Stimulated activated CD4-positive, alpha-beta T cell treated with anti-CD3 and anti-CD28 coated beads, TNF-alpha, amount 100 ng/mL, for 4 hours (primary cell): ENCODE measurements at regions not wholly inside any gene's neighbourhood (a gene's known extent, or its start where the extent isn't known, plus 50 kb on each side); places are given as distances from the start of the nearest gene placed in this dataset.
A peak's percentile ranks its signal among the peaks of the same experiment; 100 is the strongest.
"Not testable (repeated sequence)": the region's sequence is repeated elsewhere in the genome, so short reads cannot be mapped to it uniquely, and the experiment has no call there.

ENCODE experiments used
- DNase-seq, 3 experiments: peaks; one replicate each; pipeline ENCODE4 v3.0.0-alpha.2; 2020; ENCODE audit warnings: low read depth in 3 of 3

DNA sequence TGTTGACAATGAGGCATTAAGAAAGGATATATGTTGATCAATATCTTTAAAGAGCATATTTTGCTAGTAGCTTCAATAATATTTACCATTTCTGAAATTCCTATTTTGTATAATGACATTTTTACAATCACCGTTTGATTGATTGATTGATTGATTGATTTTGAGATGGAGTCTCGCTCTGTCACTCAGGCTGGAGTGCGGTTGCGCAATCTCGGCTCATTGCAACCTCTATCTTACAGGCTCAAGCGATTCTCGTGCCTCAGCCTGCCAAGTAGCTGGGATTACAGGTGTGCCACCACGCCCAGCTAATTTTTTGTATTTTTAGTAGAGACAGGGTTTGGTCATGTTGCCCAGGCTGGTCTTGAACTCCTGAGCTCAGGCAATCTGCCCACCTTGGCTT, 150.9 kb upstream of the TEX13D start:
- not testable (repeated sequence) for DNase-seq

DNA sequence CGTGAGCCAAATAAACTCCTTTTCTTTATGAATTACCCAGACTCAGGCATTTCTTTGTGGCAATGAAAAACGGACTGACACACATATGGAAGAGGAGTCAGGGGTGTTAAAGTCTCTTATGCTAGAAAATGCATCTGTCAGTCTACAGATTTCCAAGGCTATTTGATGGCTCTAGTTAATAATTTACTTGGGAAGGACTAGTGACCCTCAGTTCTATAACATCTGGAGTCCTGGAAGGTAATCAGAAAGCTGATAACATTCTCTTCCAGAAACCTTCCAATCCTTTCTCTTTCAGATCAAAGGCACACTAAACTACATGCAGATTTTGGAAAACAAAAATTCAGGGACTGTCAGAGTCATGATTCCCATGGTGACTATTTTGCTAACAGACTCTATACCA, 142.0 kb upstream of the TEX13D start:
- no peak for DNase-seq

DNA sequence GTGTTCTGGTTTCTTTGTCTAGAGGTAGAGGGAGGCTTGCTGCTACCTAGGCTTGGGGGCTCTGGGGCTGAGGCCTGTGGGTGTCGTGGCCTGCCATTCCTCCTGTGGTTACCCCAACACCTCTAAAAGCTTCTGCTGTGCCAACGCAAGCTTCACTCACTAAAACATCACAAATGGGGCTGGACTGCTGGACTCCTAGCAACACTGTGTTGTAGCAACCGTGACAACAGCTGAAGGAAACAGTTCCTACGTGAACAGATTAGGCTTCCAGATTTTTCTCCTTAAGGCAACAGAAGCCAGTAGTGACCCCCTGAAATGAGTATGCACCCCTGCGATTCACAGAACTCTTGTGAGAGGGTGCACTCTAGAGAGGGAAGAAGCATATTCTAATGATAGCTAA, 138.3 kb upstream of the TEX13D start:
- DNase-seq: no peak

DNA sequence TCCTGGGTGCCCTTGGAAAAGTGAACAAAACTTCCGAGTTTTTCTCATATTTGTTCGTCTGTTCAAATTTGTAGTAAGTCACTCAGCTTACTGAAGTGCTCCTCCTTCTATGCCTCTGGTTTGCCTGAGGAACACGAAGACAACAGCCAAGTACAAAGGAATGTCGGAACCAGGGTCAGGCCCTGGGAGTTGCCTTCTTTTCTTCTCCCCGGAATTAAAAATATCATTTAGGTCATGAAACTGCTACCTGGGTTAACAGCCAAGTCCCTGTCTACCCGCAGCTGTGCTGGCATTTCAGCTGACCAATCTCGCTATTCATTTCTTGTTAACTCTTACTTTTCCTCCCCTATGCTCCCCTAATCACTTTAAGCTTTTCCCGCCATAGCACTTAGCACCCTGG, 137.6 kb upstream of the TEX13D start:
- no peak for DNase-seq

DNA sequence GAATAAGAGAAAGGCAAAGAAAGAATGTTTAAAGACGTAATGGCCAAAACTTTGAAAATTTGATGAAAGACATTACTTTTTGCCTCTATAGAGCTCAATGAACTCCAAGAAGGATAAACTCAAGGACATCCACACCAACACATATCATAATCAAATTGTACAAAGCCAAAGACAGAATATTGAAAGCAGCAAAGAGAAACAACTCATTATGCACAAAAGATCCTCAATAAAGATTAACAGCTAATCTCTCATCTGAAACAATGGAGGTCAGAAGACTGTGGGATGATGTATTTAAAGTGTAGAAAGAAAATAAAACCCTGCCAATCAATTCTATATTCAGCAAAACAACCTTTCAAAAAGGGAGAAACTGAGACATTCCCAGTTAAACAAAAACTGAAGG, 129.1 kb upstream of the TEX13D start:
- no peak for DNase-seq

DNA sequence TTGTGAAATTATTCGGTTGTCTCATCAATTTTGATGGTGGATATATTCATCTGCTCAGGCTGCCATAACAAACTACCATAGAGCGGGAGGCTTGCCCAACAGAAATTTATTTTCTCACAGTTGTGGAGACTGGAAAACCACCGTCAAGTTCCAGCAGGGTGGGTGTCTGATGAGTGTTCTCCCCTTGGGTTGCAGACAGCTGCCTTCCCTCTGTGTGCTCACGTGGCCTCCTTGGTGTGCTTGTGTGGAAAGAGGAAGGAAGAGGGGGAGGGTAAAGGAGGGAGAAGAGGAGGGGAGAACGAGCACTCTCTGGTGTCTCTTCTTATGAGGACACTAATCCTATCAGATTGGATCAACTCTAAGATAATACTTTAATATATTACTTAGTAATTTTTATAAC, 123.8 kb upstream of the TEX13D start:
- no peak for DNase-seq

DNA sequence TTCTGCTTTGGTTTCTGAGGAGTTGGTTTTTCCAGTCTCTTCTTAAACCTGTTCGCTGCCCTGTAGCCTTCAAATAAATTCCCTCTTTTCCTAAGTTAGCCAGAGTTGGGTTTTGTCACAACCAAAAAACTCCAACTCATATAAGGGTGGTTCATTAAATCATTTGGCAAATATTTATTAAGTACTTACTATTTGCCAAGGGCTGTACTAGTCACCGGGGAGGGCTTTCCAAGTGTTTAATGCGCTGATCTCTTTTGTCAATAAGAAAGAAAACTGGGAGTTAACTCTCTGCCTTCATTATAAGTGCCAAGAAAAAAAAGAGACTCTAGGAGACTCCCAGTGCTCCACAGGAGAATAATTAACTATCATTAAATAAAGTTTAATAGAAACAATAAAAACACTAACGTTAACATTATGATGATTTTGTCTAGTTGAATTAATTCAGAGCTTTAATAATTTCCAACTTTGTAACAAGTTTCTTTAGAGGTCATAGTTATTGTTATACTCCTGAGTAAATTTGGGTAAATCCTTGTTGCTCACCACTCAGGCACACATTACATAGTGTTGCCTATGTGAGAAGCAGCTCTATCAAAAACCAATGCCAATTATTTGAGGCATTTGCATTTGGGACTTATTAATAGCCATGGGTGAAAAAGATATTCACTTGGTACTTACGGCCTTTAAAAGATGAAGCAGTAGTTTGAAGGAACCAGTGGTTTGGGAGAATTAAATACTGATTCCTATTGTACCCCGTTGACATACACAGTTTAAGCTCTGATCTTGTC, 122.5 kb upstream of the TEX13D start:
- no peak for DNase-seq

DNA sequence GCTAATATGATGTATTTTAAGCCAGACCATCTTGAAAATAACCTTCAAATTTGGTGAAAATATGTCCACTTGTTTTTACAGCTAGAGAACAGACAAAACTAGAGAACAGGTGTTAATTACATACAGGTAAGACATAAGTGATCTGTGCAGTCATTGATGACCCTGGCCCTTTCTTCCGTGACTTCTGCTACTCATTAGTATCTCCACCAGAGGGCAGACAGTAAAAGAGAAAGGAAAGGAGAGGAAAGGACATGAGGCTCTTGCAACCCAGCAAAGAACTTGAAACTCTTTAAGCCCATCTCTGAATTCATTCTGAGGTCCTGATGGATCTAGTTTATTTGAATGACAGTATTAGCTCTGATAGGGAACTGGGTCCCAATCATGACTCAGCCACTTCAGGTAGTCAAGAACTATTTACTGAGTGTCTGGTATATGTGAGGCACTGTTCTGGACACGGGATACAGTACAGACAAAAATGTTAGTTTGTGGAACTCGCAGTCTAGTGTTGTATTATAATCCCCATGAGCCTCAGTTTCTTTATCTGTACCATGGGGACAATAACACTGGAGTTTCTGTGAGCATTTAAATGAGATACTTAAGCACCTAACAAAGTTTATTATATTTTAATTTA, 121.0 kb upstream of the TEX13D start:
- no peak for DNase-seq

DNA sequence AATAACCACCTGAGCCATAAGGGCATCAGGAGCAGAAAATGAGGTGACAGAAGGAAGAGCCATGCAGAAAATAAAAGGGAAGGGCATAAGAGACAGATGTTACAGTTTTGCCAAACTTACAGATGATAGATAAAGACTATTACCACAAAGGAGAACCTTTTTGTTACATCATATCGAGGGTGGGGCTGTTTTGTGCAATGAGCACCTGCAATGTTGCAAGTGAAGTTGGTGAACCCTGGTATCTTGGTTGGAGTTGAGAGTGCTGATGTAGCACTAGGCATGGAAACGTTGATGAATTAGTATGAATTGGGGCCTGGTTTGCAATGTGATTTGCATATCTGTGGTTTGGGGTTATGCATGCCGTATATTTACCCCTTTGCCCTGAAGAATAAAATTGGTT, 119.8 kb upstream of the TEX13D start:
- DNase-seq: peak in 1 of 3 experiments; percentile 17

DNA sequence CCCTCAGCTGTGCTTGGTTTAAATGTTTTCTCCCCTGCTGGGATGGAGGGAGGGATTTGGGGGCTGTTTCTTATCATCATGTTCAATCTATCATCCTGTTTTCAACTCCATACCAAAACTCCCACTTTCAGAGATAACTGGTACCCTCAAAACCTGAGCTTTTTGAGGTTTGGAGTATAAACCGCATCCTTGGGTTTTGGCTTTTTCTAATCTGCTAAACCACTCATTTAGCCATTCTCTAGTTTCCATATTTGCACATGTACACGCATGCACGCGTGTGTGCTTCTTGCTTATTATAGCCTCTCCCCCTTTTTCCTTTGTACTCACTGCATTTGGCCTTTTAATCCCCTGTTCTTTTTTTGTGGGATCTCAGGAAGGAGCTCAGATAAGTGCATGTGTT, 116.7 kb upstream of the TEX13D start:
- no peak for DNase-seq

DNA sequence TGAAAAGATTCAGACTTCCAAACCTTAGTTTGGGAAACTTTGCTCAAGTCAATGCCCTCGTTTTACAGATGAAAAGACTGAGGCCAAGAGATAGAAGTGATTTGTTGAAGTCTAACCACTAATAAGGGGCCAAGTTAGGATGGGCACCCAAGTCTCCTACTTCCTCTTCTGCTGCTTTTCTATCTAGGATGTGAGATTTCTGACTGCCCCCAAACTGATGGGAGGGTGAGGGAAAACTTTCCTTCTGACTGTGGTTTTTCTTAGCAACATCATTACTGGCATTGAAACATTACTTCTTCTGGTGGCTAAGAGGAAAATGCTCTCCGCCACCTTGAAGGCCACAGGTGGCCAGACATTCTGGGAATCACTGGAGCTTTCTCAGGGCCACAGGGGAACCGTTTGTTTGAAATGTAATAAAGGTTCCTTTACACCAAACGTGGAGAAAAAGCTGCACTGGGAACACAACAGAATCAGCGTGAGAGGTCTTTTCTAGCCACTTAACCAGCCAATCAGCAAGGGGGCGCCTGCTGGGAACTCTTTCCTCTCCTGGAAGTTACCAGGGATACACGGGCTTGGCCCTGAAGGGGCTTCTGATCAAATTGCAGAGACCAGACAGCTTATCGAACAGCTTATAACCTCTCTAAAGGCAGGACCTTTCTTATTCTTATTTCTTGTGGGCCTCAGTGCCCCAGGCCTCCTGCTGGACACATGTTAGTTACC, 115.9 kb upstream of the TEX13D start:
- no peak for DNase-seq

DNA sequence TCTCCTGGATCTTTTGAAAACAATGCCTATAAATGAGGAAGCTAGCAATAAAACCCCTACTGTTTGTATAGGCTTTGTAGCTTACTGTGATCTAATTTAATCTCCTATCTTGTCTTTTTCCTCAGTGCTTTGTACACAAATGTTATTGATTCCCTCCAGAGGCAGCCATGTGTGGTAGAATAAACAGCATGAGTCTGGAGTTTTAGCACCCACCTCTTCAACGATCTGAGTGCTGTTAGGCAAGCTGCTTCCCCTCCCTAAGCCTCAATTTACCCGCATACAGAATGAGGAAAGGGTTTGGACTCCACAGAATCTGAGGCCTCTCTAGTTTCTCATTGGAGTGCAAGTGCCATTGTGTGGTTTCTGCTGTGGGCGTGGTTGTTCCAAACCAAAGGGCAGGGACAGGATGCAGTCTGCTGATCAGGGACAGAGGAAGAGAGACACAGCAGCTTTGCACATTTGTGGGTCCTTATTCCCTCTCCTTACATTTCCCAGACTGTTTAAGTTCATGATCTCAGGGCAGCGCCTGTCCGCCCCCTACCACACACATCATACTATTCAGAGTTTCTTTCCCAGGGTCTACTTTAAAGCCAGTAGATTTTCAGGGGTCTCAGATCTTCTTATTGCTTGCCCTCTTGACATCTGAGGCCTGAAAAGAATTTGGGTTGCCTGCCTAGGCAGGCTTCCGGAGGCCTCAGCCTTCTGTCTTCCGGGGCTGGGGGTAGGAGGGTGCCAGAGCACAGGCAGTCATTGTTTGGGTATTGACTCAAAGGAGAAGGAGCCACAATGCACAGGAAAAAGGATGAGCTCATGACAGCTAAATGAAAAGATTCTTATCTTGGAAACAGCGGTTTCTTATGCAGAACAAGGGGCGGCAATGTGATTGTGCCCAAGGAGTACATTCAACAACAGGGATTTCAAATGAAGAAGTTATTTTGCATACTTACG, 114.9 kb upstream of the TEX13D start:
- peak in 2 of 3 experiments; percentile 20 to 42 for DNase-seq

DNA sequence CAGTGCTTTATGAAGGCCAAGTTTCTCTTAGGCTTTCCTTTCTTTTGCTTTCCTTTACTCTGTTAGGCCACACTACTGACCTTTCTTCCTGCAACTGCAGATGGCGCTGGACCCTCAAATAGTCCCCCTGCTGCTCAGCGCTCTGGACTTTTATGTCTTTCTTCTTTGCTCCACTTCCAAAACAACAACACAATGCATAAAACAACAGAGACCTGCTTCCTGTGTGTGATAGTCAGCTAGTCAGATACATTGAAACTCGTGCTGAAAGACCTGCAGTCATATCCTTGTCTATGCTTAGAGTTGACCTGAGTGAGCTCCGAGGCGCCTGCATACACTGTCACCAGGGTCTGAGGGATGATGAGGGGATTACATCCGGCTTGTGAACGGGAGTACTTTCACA, 108.9 kb upstream of the TEX13D start:
- no peak for DNase-seq

DNA sequence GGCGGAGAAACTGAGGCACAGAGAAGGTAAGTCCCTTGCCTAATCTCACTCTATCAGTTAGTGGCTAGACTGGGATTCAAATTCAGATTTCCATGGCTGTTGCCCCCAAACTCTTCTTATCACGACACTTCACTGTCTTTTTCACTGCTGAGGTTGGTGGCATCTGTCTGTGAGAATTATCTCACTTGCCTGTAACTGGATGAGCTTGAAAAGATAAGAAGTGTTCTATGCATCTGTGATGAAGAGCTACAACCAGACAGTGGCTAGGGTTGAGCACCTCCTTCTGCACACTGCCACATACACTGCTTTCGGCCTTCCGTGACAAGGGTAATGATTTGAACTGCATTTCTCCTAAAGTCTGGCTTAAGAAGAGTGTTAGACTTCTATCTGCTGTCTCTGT, 107.9 kb upstream of the TEX13D start:
- DNase-seq: no peak

DNA sequence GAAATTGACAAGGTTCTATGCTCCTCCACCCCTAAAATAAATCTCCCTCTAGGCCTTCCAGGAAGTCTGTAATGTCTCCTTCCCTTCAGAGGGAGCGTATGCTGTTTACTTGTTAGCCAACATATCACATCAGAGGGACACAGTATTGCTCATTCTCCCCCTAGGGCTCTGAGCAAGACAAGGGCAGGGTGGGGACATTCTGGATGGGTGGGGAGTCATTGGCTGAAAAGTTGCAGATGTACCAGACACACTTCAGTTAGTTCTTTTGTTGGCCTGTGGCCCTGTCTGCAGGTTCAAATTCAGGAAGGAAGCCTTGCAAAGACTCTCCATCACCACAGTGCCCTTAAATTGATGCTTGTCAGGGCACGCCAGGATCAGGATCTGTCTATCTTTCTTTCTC, 106.3 kb upstream of the TEX13D start:
- no peak for DNase-seq

DNA sequence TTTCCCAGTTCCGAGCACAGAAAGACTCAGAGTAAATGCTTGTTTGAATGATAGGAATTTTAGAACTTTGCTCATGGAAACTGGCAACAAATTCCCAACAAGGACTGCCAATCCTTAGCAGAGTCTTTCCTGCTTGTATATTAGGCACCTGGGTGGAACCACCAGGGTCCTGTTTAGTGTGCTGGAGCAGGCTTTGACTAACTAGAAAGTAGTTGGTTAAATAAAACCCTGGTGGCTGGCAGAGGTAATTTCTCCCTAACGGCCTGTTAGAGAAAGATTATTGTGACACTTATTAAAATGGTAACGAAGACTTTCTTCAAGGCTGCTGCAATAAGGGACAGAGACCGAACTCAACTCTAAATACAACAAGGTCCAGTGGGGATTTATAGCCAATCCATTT, 103.6 kb upstream of the TEX13D start:
- DNase-seq: no peak

DNA sequence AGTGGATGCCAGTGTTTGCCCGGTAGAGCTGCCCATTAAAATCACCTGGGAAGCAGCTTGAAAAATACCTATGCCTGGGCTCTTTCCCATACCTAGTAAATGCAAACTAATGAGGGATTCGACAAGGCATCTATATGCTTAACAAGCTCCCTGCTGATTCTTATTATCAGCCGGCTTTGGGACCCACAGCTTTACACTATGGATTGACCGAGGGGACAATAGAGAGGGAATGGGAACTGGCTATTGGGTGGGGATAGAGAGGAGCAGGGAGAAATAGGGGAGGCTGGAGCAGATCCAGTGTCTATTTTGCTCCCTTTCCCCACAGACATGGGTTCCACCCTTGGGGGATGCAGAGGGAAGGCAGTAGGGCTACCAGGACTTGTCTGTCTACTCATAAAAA, 103.1 kb upstream of the TEX13D start:
- no peak for DNase-seq

DNA sequence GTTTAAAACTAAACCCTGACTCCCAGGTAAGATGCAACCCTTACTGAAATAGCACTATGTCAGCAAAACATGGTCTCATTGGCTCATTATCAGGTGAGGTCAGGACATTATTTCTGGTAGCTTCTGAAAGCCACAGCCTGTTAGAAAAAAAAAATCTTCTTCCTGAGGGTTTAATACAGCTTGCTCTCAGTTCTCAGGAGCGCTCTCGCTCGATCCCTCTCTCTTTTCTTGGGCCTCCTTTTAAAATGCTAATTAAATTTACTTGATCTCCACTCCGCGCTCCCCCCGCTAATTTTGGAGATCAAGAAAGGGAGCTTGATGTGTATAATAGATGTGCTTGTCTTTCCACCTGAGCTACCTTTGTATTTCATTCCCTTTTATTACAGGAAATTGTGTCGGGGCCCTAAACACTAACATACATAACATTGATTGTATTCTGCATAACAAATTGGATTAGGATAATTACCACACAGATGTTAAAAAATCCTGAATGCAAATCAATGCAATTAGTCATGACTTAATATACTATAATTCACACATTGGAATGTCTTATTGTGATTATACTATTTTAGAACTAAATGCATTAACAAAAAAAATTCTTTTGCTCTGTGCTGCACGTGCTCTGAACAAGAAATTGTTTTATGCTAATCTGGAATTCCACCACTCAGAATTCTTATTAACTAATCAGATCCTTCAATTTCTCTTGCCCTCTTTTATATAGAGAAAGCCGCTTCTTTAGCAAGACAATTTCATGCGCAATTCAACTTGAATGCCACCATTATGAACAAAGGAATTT, 101.6 kb upstream of the TEX13D start:
- DNase-seq: no peak

DNA sequence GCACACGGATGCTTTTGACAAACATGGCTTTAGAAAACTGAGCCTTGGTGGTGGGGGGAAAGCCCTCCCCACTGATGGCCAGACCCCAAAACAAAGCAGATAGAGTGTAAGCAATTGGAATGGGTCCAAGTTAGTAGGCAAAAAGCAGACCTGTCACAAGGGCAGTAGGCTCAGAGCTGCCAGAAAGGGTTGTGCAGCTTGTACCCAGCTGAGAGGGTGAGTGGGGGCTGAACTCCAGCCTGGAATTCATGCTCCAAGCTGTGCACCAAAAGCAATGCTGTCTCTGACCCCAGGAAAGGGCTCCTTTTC, 101.1 kb upstream of the TEX13D start:
- DNase-seq: no peak

DNA sequence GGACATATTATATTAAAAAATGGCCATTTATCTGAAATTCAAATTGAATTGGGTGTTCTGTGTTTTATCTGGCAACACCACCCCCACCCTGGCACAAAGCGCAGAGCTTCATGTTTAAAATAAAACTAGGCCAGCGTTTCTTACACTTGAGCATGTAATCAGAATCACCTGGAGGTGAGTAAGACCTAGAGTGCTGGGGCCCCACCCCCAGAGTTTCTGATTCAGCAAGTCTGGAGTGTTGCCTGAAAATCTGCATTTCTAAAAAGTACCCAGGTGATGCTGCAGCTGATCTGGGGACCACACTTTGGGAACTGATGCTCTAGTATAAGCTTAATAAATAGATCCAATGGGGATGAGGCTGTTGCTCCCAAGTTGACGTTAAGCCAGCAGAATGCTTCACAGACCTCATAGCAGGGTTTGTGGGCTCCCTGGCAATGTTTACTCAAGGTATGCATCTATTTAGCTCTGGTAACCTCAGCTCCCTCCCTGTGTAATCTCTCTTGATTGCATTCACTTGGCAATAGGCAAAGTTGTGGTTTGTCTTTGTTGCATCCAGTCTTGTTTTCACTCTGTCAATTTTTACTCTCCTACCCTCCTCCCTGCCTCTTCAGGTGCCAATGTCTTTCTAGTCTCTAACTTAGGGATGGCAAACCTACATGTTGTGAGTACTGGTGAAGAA, 99.8 kb upstream of the TEX13D start:
- peak in 1 of 3 experiments; percentile 3 for DNase-seq

DNA sequence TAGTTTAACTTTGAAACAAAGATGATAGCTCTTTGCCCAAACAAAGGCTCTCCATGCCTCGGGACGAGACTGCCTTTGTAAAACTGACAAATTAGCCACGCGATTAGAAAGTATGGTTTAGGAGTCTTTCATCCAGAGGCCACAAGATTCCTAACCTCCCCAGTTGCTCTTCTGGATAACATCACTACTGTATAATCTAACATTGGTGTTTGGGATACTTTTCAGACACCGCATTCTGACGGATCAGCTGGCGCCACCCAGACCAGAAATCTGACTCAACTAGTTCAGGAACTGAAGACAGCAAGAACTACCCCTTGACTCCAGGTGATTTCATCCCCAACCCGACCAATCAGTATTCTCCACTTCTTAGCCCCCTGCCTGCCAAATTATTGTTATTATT, 98.1 kb upstream of the TEX13D start:
- DNase-seq: no peak
